ENCODE measurements at regions not wholly inside any gene's neighbourhood (a gene's known extent, or its start where the extent isn't known, plus 50 kb on each side); places are given as distances from the start of the nearest gene placed in this dataset.

- no peaks in the 10 kb centered on the region for H3K79me1 ChIP-seq (ENCODE audit: low read depth, low read length)
- DNase-seq (ENCODE audit: low read depth in 1 of 2, low spot score in 2 of 2) (no peak), FAIRE-seq (no peak)
- H3K4me1 ChIP-seq (replicated peaks in 1 of 4; ENCODE audit: control insufficient read depth in 3 of 4, insufficient read depth in 4 of 4, low read length in 3 of 4): no peaks in the 10 kb centered on the region
- H4K20me1 ChIP-seq (replicated peaks in 1 of 2; ENCODE audit: control insufficient read depth in 1 of 2, insufficient read depth in 2 of 2, low read length in 2 of 2): no peaks in the 10 kb centered on the region
- H2BK5ac ChIP-seq (ENCODE audit: low read depth, low read length): no peak overlapping the region
- H3K27me3 ChIP-seq (replicated peaks in 1 of 4; ENCODE audit: control insufficient read depth in 3 of 4, extremely low read depth in 1 of 4, insufficient read depth in 3 of 4, low read length in 3 of 4): no peaks in the 10 kb centered on the region
- H2AFZ ChIP-seq (ENCODE audit: low read length): no peak overlapping the region
- H2BK15ac ChIP-seq (ENCODE audit: low read length): no peak overlapping the region
- no peak overlapping the region for H4K91ac ChIP-seq (replicated peaks; ENCODE audit: insufficient read length, low read length)
- 95% methylated on average over 2 of the region's 2 CpGs; no CpG with 5 or more reads in 1 of the 2 experiments for WGBS, 2 experiments (ENCODE audit: extremely low coverage in 1 of 2, insufficient coverage in 1 of 2, insufficient read length in 1 of 2, insufficient replicate concordance in 2 of 2, low coverage in 1 of 2, low lambda C conversion rate in 2 of 2, missing lambda C conversion rate in 1 of 2)
- H4K5ac ChIP-seq (ENCODE audit: insufficient read length, low read depth, low read length): no peak overlapping the region
- H3K4me3 ChIP-seq (ENCODE audit: extremely low read depth in 1 of 4, insufficient read depth in 2 of 4, low read depth in 3 of 4, low read length in 4 of 4): no peak overlapping the region
- no peak overlapping the region for H3K27ac ChIP-seq (ENCODE audit: low read depth, low read length)
- no peaks in the 10 kb centered on the region for H3K36me3 ChIP-seq (ENCODE audit: control insufficient read depth in 2 of 4, insufficient read depth in 4 of 4, low read length in 3 of 4)
- no peak overlapping the region for H3K14ac ChIP-seq (ENCODE audit: insufficient read length)
- H3K18ac ChIP-seq (ENCODE audit: extremely low read depth, low read length): no peak overlapping the region
- ChIA-PET CTCF (ENCODE audit: partially characterized antibody) (no interaction called here), POLR2A (ENCODE audit: partially characterized antibody) (no interaction called here)
- H4K8ac ChIP-seq (ENCODE audit: extremely low read depth, insufficient read depth, low read length): no peak overlapping the region
- no peaks in the 10 kb centered on the region for H3K23me2 ChIP-seq (ENCODE audit: low read depth, low read length)
- no peak overlapping the region for H2BK12ac ChIP-seq (ENCODE audit: low read depth, low read length)
- no peak overlapping the region for H3K23ac ChIP-seq (ENCODE audit: insufficient read length)
- H2BK120ac ChIP-seq (replicated peaks; ENCODE audit: low read depth, low read length): no peak overlapping the region
- no peaks in the 10 kb centered on the region for H3K79me2 ChIP-seq (ENCODE audit: control insufficient read depth in 1 of 2, insufficient read depth in 2 of 2, low read length in 2 of 2)
- no peak overlapping the region for H3K56ac ChIP-seq (replicated peaks; ENCODE audit: insufficient read length, low read depth, low read length)
- H2BK20ac ChIP-seq (ENCODE audit: low read length): no peak overlapping the region
- H3K9me3 ChIP-seq (ENCODE audit: insufficient read depth in 2 of 2, low read depth in 1 of 2, low read length in 1 of 2): peaks cover 3 to 6% of the 10 kb centered on the region in 2 experiments; a peak in 1 of 4 replicates
- no peak overlapping the region for H3K9ac ChIP-seq (replicated peaks in 1 of 4; ENCODE audit: extremely low read depth in 1 of 4, low read depth in 3 of 4, low read length in 3 of 4)
- H2AK5ac ChIP-seq (ENCODE audit: low read depth, low read length): no peak overlapping the region
- H3K4ac ChIP-seq (replicated peaks; ENCODE audit: insufficient read length, low read depth, low read length): no peak overlapping the region
- H3K4me2 ChIP-seq (ENCODE audit: insufficient read depth in 1 of 2, low read depth in 2 of 2, low read length in 2 of 2): no peak overlapping the region
- TF ChIP-seq PHF8 (conservative IDR thresholded peaks at IDR 0.05; ENCODE audit: low read depth, low read length): no peak
- no peak for TF ChIP-seq YY1 (IDR thresholded peaks at IDR 0.05; ENCODE audit: low read depth, low read length)
- TF ChIP-seq EGR1 (IDR thresholded peaks at IDR 0.05; ENCODE audit: borderline replicate concordance, low read depth, low read length): no peak
- no peak for TF ChIP-seq E2F6 (IDR thresholded peaks at IDR 0.05)
- no peak for TF ChIP-seq TBP (IDR thresholded peaks at IDR 0.05; ENCODE audit: low read depth, low read length)
- no peak for TF ChIP-seq SRF (IDR thresholded peaks at IDR 0.05; ENCODE audit: low read depth, low read length)
- no peak for TF ChIP-seq SIX5 (IDR thresholded peaks at IDR 0.05; ENCODE audit: low read depth, low read length)
- TF ChIP-seq SIRT6 (IDR thresholded peaks at IDR 0.05; ENCODE audit: low read length): no peak
- no peak for TF ChIP-seq POLR2AphosphoS5 (IDR thresholded peaks at IDR 0.05; ENCODE audit: low read depth, low read length)
- TF ChIP-seq CTBP2 (IDR thresholded peaks at IDR 0.05; ENCODE audit: borderline replicate concordance, insufficient read depth, insufficient read length, low read length): no peak
- no peak for TF ChIP-seq NANOG (IDR thresholded peaks at IDR 0.05; ENCODE audit: insufficient read depth, low read depth, low read length, poor library complexity, severe bottlenecking)
- TF ChIP-seq ASH2L (IDR thresholded peaks at IDR 0.05; ENCODE audit: low read length): no peak
- TF ChIP-seq BCL11A (IDR thresholded peaks at IDR 0.05; ENCODE audit: low read depth in 2 of 2, low read length in 2 of 2): no peak
- no peak for TF ChIP-seq SP4 (IDR thresholded peaks at IDR 0.05; ENCODE audit: low read length)
- no peak for TF ChIP-seq TAF1 (IDR thresholded peaks at IDR 0.05; ENCODE audit: low read depth, low read length)
Observed at GRCh38 chr5:85249204-85249603, 864.5 kb upstream of the EDIL3 start.

All from H1 (cell line).